HG03432 (cell line): ENCODE measurements at regions not wholly inside any gene's neighbourhood (a gene's known extent, or its start where the extent isn't known, plus 50 kb on each side); places are given as distances from the start of the nearest gene placed in this dataset.
"Not testable (repeated sequence)": the region's sequence is repeated elsewhere in the genome, so short reads cannot be mapped to it uniquely, and the experiment has no call there.

Experiments
- ATAC-seq: cut with Tn5 transposase; IDR thresholded peaks from one replicate; pipeline ENCODE4 v1.9.1; 2021; ENCODE audit warnings: mild to moderate bottlenecking, moderate library complexity; ENCODE audit not compliant: unreplicated experiment

DNA sequence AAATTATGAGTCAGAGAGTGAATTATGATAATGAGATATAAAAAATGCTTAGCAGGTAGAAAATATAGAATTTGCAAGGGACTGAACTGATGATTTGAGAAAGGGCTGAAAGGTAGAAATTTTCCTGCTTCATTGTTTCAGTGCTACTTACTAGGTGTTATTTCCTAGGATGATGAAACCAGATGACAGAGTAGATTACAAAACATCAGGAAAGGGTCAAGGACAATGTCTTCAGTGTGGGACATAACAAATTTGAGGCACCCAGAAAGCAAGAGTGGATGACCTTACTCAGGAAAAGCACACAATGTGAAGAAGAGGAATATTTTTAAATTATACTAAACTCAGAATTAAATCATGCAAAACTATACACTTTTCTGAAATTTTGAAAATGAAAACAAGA is 102.1 kb downstream of the SHCBP1 start:
- no peak for ATAC-seq

DNA sequence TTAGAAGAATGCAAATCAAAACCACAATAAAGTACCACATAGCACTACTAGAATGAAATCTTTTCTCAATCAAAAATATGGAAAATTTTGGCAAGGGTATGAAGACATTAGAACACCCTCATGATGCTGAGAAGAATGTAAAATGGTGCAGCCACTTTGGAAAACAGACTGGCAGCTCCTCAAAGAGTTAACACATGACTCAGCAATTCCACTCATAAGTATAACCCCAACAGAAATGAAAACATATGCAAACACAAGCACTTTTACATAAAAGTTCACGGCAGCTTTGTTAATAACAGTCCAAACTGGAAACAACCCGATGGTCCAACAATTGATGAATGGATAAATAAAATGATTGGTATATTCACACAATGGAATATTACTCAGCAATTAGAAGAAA is 124.5 kb downstream of the SHCBP1 start:
- no peak for ATAC-seq

DNA sequence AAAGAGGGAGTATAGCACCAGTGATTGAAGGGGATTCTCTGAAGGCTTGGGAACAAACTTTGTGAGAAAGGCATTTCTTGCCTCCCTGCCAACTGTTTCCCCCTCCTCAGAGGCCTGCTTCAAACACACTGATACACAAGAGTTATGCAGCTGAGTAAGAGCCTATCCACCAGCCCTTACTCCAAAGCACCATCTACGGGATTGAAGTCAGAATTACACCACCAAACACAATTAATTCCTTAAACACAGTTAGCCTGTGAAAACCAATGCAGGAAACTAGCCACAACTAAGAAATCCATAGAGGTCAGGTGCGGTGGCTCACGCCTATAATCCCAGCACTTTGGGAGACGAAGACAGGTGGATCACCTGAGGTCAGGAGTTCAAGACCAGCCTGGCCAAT is 138.3 kb downstream of the SHCBP1 start:
- ATAC-seq, result no peak

DNA sequence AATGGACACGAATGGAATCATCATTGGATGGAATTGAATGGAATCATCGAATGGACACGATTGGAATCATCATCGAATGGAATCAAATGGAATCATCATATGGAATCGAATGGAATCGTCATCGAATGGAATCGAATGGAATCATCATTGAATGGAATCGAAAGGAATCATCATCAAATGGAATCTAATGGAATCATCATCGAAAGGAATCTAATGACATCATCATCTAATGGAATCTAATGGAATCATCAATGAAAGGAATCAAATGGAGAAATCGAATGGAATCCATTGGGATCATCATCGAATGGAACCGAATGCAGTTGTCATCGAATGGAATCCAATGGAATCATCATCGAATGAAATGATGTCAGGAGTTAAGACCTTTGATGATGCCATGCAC is 154.9 kb downstream of the SHCBP1 start:
- ATAC-seq, result no peak

DNA sequence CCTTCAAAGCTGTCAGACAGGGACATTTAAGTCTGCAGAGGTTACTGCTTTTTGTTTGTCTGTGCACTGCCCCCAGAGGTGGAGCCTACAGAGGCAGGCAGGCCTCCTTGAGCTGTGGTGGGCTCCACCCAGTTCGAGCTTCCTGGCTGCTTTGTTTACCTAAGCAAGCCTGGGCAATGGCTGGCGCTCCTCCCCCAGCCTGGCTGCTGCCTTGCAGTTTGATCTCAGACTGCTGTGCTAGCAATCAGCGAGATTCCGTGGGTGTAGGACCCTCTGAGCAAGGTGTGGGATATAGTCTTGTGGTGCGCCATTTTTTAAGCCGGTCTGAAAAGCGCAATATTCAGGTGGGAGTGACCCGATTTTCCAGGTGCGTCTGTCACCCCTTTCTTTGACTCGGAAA is 166.4 kb downstream of the SHCBP1 start:
- ATAC-seq, result not testable (repeated sequence)

DNA sequence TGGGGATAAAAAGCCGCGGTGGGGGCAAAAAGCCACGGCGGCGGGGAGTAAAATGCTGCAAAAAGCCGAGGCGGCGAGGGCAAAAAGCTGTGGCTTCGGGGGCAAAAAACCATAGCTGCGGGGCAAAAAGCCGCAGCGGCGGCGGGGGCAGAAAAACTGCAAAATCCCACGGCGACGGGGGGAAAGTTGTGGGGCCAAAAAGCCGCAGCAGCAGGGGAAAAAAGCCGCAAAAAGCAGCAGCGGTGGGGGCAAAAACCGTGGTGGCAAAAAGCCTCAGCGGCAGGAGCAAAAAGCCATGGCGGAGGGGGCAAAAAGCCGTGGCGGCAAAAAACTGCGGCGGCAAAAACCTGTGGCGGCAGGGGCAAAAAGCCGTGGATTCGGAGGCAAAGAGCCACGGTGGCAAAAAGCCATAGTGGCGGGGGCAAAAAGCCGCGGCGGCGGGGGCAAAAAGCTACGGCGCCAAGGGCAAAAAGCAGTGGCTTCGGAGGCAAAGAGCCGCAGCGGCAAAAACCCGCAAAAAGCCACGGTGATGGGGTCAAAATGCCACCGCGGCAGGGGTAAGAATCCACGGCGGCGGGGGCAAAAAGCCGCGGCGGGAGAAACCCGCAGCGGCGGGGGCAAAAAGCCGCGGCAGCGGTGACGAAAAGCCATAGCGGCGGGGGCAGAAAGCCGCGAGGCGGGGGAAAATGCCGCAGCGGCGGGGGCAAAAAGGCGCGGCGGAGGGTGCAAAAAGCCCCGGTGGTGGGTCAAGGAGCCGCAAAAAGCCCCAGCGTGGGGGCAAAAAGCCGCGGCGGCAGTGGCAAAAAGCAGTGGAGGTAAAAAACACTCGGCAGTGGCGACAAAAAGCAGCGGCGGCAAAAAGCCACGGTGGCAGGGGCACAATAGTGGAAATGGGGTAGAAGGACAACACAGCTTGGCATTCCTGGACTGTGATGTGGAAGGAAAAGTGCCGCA is 192.8 kb downstream of the SHCBP1 start:
- no peak for ATAC-seq

DNA sequence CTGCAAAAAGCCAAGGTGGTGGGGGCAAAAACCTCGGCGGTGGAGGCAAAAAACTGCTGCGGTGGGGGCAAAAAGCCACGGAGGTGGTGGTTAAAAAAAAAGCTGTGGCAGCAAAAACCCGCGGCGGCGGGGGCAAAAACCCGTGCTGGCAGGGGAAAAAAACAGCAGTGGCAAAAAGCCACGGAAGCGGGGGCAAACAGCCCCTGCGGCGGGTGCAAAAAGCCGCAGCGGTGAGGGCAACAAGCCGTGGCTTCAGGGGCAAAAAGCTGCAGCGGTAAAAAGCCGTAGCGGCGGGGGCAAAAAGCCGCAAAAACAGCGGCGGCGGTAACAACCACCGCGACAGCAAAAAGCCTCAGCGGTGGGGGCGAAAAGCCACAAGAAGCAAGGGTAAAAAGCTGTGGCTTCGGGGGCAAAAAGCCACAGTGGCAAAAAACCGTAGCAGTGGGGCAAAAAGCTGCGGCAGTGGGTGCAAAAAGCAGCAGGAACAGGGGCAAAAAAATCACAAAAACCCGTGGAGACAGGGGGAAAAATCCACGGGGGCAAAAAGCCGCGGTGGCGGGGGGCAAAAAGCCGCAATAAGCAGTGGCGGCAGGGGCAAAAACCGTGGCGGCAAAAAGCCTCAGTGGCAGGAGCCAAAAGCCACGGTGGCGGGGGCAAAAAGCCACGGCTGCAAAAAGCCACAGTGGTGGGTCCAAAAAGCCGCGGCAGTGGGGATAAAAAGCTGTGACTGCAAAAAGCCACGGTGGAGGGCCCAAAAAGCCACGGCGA is 193.7 kb downstream of the SHCBP1 start:
- no peak for ATAC-seq

DNA sequence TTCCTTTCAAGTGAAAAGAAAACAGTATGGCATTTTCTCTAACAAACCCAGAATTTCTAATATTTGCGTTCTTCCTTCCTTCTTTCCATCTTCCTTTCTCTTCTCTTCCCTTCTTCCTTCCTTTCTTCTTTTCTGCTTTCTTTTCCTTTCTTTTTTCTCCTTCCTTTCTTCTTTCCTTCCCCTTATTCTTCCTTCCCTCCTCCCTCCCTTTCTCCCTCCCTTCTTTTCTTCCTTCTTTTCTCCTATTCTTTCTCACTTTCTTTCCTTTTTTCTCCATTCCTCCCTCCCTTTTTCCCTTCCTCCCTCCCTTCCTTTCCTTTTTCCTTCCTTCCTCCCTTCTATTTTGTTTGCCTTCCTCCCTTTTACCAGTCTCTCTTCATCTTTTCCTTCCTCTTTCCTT is 194.8 kb downstream of the SHCBP1 start:
- ATAC-seq, result no peak

DNA sequence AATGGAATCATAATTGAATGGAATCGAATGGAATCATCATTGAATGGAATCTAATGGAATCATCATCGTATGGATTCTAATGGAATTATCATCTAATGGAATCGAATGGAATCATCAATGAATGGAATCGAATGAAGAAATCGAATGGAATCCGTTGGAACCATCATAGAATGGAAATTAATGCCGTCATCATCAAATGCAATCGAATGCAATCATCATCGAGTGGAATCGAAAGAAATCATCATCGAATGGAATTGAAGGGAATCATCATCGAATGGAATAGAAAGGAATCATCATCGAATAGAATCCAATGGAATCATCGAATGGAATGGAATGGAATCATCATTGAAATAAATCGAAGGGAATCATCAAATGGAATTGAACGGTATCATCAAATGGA is 217.2 kb downstream of the SHCBP1 start:
- no peak for ATAC-seq

DNA sequence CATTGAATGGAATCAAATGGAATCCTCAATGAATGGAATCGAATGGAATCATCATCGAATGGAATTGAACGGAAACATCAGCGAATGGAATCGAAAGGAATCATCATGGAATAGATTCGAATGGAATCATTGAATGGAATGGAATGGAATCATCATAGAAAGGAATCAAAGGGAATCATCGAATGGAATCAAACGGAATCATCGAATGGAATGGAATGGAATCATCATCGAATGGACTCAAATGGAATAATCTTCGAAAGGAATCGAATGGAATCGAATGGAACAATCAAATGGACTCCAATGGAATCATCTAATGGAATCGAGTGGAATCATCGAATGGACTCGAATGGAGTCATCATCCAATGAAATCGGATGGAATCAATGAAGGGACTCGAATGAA is 222.6 kb downstream of the SHCBP1 start:
- not testable (repeated sequence) for ATAC-seq

DNA sequence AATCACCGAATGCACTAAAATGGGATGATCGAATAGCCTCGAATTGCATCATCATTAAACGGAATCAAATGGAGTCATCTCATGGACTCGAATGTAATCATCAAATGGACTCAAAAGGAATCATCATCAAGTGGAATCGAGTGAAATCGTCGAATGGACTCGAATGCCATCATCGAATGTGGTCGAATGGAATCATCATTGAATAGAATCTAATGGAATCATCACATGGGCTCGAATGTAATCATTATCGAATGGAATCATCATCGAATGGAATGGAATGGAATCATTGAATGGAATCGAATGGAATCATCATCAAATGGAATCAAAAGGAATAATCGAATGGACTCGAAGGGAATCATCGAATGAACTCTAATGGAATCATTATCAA is 224.3 kb downstream of the SHCBP1 start:
- not testable (repeated sequence) for ATAC-seq

DNA sequence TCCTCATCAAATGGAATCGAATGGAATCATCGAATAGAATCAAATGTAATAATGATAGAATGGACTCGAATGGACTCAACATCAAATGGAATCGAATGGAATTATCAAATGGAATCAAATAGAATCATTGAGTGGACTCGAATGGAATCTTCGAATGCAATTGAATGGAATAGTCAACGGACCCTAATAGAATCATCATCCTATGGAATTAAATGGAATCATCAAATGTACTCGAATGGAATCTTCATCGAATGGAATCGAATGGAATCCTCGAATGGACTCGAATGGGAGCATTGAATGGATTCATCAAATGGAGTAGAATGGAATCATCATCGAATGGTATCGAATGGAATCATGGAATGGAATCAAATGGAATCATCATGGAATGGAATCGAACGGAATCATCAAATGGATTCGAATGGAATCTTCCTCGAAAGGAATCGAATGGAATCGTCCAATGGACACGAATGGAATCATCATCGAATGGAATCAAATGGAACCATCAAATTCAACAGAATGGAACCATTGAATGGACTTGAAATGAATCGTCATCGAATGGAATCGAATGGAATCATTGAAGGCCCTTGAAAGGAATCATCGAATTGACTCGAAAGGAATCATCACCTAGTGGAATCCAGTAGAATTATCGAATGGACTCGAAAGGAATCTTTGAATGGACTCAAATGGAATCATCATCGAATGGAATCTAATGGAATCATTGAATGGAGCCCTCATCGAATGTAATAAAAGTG is 224.9 kb downstream of the SHCBP1 start:
- ATAC-seq, result not testable (repeated sequence)

DNA sequence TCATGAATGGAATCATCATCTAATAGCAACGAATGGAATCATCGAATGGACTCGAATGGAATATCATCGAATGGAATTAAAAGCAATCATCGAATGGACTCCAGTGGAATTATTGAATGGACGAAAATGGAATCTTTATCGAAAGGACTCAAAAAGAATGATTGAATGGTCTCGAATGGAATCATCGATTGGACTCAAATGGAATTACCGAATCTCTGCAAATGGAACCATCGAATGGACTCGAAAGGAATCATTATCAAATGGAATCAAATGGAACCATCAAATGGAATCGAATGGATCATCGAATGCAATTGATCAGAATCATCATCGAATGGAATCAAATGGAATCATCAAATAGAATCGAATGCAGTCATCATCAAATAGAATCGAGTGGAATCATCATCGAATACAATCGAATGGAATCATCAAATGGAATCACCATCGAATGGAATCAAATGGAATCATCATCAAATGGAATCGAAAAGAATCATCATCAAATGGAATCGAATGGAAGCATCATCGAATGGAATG is 225.7 kb downstream of the SHCBP1 start:
- not testable (repeated sequence) for ATAC-seq

DNA sequence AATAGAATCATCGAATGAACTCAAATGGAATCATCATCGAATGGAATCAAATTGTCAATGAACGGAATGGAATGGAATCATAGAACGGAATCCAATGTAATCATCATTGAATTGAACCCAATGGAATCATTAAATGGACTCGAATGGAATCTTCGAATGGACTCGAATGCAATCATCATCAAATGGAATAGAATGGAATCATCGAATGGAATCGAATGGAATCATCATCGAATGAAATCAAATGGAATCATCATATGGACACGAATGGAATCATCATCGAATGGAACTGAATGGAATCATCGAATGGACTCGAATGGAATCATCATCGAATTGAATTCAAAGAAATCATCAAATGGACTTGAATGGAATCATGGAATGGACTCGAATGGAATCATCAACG is 226.2 kb downstream of the SHCBP1 start:
- ATAC-seq, result not testable (repeated sequence)

DNA sequence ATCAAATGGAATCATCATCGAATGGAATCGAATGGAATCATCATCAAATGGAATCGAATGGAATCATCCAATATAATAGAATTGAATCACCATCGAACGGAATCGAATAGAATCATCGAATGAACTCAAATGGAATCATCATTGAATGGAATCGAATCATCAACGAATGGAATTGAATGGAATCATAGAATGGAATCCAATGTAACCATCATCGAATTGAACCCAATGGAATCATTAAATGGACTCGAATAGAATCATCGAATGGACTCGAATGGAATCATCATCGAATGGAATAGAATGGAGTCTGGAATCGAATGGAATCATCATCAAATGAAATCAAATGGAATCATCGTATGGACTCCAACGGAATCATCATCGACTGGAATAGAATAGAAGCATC is 227.0 kb downstream of the SHCBP1 start:
- ATAC-seq, result not testable (repeated sequence)

DNA sequence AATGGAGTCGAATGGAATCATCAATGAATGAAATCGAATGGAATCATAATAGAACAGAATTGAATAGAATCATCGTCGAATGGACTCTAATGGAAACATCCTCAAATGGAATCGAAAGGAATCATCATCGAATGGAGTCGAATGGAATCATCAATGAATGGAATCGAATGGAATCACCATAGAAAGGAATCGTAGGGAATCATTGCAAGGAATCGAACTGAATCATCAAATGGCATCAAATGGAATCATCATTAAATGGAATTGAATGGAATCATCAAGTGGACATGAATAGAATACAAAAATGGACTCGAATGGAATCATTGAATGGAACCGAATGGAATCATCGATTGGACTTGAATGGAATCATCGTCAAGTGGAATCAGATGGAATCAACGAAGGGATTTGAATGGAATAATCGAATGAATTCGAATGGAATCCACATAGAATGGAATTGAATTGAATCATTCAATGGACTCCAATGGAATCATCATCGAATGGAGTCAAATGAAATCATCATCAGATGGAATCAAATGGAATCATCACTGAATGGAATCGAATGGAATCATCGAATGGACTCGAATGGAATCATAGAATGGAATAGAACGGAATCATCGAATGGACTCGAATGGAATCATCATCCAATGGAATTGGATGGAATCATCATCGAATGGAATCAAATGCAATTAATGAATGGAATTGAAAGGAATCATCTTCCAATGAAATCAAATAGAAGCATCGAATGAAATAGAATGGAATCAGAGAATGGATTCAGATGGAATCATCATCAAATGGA is 228.1 kb downstream of the SHCBP1 start:
- not testable (repeated sequence) for ATAC-seq

DNA sequence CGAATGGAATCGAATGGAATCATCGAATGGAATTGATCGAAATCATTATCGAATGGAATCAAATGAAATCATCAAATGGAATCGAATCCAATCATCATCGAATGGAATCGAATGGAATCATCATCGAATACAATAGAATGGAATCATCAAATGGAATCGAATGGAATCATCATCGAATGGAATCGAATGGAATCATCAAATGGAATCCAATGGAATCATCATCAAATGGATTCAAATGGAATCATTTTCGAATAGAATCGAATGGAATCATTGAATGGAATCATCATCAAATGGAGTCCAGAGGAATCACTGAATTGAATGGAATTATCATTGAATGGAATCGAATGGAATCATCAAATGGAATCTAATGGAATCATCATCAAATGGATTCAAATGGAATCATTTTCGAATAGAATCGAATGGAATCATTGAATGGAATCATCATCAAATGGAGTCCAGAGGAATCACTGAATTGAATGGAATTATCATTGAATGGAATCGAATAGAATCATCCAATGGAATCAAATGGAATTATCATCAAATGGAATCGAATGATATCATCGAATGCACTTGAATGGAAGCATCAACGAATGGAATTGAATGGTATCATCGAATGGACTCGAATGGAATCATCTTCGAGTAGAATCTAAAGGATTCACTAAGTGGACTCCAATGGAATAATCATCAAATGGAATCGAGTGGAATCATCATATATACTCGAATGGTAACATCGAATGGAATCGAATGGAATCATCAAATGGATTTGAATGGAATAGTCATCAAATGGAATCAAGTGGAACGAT is 230.3 kb downstream of the SHCBP1 start:
- ATAC-seq, result not testable (repeated sequence)

DNA sequence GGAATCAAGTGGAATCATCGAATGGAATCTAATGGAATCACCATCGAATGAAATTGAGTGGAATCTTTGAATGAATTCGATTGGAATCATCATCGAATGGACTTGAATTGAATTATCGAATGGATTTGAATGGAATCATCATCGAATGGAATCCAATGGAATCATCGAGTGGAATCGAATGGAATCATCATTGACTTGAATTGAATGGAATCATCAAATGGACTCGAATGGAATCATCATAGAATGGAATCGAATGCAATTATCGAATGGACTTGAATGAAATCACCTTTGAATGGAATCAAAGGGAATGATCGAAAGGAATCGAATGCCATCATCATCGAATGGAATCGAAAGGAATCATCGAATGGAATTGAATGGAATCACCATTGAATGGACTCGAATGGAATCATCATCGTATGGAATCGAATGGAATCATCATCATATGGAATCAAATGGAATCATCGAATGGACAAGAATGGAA is 231.6 kb downstream of the SHCBP1 start:
- not testable (repeated sequence) for ATAC-seq

DNA sequence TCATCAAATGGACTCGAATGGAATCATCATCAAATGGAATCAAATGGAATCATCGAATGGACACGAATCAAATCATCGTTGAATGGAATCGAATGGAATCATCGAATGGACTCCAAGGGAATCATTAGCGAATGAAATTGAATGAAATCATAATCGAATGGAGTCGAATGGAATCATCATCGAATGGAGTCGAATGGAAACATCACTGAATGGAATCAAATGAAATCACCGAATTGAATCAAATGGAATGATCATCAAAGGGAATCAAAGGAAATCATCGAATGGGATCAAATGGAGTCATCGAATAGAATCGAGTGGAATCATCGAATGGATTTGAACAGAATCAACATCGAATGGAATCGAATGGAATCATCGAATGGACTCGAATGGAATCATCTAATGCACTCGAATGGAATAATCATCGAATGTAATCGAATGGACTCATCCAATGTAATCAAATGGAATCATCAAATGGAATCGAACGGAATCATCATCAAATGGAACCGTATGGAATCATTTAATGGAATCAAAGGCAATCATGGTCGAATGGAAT is 232.2 kb downstream of the SHCBP1 start:
- not testable (repeated sequence) for ATAC-seq
